ENCODE measurements at regions not wholly inside any gene's neighbourhood (a gene's known extent, or its start where the extent isn't known, plus 50 kb on each side); places are given as distances from the start of the nearest gene placed in this dataset.

GRCh38 chr10:109264004-109264403 lies 659.3 kb downstream of the XPNPEP1 start:
- no peak for TF ChIP-seq EZH2 (IDR thresholded peaks at IDR 0.05)
- no peak for TF ChIP-seq POLR2AphosphoS5 (IDR thresholded peaks at IDR 0.05; ENCODE audit: borderline replicate concordance, low read depth, low read length)

Measured in SK-N-MC (cell line).